ENCODE measurements at regions not wholly inside any gene's neighbourhood (a gene's known extent, or its start where the extent isn't known, plus 50 kb on each side); places are given as distances from the start of the nearest gene placed in this dataset.

DNA sequence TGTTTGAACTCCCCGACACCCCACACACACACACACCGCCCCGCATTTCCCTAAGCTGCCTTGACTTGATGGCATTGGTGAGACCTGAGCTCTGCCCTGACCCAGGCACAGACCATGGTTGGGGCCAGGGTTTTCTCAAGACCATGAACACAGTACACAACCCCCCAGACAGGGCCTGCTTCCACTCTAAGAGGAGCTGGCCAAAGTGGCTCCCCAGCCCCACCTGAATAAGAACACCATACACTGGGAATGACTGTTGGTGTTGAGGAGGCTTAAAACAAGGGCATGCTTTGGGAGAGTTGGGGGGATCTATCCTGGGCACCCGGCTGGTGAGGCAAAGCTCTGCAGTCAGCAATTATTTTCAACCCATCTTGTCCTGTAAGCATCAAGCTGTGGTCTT lies 77.6 kb upstream of the SYT6 start:
- no peak for TF ChIP-seq JUND (IDR thresholded peaks at IDR 0.05; ENCODE audit: low read depth)
- in situ Hi-C loops (cut with HindIII; ENCODE audit: low pct_unique_long_range_greater_than_20kb, low sequenced_read_pairs) = no loop called here
- DNase-seq (ENCODE audit: low read depth in 1 of 2, low spot score in 1 of 2) = no peak

DNA sequence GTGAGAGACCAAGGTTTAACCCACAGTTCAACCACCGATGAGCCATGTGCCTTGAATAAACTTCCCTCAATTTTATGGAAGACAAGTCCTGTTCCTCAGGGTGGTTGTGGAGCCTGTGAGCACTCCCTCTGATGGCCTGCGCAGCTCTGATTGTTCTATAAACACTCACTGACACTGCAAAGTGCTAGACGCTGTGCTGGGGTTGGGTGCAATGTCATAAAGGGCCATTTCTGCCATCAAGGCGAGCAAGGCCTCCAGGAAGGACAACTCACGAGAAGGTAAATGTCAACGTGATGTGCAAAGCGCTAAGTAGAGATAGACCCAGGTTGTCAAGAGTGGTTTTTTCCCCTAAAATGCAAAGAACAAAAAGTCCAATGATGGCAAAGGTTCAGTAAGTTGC lies 75.7 kb upstream of the SYT6 start:
- in situ Hi-C loops (cut with HindIII; ENCODE audit: low pct_unique_long_range_greater_than_20kb, low sequenced_read_pairs) = no loop called here
- TF ChIP-seq JUND (IDR thresholded peaks at IDR 0.05; ENCODE audit: low read depth) = no peak
- no peak for DNase-seq (ENCODE audit: low read depth in 1 of 2, low spot score in 1 of 2)

GRCh38 chr1:114227059-114227458 lies 73.4 kb upstream of the SYT6 start:
- no peak for DNase-seq (ENCODE audit: low read depth in 1 of 2, low spot score in 1 of 2)
- TF ChIP-seq JUND (IDR thresholded peaks at IDR 0.05; ENCODE audit: low read depth) = no peak
- in situ Hi-C loops (cut with HindIII; ENCODE audit: low pct_unique_long_range_greater_than_20kb, low sequenced_read_pairs) = no loop called here

DNA sequence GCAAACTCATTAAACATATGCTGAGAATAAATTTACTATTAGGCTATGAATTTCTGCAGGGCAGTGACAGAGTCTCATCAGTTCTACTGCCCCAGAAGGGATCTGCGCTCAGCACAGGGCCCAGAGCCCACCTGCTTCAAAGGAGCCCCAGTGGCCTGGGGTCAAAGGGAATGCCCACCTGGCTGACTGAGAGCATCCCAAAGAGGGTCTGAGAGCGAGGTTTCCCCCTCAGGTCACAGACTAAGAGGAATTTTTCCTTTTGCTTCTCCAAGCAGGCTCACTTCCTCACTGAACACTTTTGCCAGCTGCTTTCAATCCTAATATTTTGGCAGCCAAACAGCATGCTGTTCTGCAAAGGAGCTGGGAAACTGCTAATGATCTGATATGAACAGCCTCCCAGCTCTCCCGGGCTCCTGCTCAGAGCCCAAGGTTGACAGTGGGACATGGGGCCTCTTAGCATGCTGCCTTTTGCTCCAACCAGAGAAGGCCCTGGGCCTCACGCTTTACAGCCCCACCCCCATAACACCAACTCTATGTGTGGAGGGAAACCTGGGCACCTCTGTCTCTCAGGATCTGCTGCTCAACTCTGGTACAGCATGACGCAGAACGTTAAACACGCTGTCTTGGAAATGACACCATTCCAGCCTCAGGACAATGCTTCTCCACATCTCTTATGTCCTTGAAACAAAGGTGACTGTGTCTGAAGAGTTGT lies 70.7 kb upstream of the SYT6 start:
- no peak for DNase-seq (ENCODE audit: low read depth in 1 of 2, low spot score in 1 of 2)
- in situ Hi-C loops (cut with HindIII; ENCODE audit: low pct_unique_long_range_greater_than_20kb, low sequenced_read_pairs) = no loop called here
- no peak for TF ChIP-seq JUND (IDR thresholded peaks at IDR 0.05; ENCODE audit: low read depth)

DNA sequence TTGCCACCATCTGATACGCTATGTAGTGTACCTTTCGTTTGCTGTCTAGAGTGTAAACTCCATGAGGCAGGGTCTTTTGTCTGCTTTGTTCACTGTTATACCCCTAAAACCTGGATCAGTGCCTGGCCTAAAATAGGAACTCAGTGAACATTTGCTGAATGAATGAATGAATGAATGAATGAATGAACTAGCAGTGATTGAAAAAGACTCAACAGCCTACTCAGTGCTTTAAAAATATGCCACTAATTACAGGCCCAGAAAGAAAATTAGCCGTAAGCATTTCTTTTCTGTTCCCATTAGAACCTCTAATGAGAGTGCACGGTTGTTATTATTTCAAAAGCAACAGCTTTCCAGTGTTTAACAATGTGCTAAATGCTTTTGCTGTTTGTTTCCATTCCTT lies 69.3 kb upstream of the SYT6 start:
- DNase-seq (ENCODE audit: low read depth in 1 of 2, low spot score in 1 of 2) = no peak
- in situ Hi-C loops (cut with HindIII; ENCODE audit: low pct_unique_long_range_greater_than_20kb, low sequenced_read_pairs) = no loop called here
- TF ChIP-seq JUND (IDR thresholded peaks at IDR 0.05; ENCODE audit: low read depth) = no peak

GRCh38 chr1:114219172-114219868 lies 65.7 kb upstream of the SYT6 start:
- no peak for TF ChIP-seq JUND (IDR thresholded peaks at IDR 0.05; ENCODE audit: low read depth)
- DNase-seq (ENCODE audit: low read depth in 1 of 2, low spot score in 1 of 2) = peak in 1 of 2 experiments; percentile 19
- in situ Hi-C loops (cut with HindIII; ENCODE audit: low pct_unique_long_range_greater_than_20kb, low sequenced_read_pairs) = no loop called here

GRCh38 chr1:114218361-114219171 lies 64.9 kb upstream of the SYT6 start:
- in situ Hi-C loops (cut with HindIII; ENCODE audit: low pct_unique_long_range_greater_than_20kb, low sequenced_read_pairs) = no loop called here
- no peak for DNase-seq (ENCODE audit: low read depth in 1 of 2, low spot score in 1 of 2)
- no peak for TF ChIP-seq JUND (IDR thresholded peaks at IDR 0.05; ENCODE audit: low read depth)

DNA sequence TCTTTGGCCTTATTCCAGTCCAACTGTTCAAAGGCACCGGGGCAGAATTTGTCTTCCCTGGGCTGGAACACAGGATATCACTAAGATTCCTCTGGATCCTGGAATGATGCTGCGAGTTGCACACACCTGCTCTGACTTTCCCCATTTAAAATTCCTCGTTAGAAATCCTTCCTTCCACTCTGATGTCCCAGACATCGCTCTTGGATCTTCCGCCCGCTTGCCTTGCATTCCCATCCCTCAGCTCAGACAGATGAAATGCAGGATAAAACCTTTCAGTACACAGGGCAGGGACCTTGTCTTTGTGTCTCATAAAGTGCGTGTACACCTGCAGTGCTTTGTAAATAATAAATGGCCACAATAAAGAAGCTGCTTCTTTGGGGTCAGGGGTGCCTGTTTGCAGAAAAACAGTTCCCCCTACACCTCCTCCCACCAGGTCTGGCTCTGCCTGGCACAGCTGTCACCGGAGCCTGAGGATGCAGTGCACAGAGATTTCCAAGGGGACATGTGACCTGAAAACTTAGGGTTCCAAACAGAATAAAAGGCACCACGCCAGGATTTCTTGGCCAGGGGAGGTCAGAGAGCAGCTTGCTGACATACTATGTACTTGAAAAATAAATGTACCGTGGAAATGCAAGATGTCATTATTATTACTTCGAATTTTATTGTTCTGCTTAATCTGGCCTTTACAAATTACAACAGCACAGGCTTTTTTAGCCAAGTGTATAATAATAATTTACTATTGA lies 62.9 kb upstream of the SYT6 start:
- peak in 1 of 2 experiments; percentile 75 for DNase-seq (ENCODE audit: low read depth in 1 of 2, low spot score in 1 of 2)
- in situ Hi-C loops (cut with HindIII; ENCODE audit: low pct_unique_long_range_greater_than_20kb, low sequenced_read_pairs) = no loop called here
- TF ChIP-seq JUND (IDR thresholded peaks at IDR 0.05; ENCODE audit: low read depth) = no peak

DNA sequence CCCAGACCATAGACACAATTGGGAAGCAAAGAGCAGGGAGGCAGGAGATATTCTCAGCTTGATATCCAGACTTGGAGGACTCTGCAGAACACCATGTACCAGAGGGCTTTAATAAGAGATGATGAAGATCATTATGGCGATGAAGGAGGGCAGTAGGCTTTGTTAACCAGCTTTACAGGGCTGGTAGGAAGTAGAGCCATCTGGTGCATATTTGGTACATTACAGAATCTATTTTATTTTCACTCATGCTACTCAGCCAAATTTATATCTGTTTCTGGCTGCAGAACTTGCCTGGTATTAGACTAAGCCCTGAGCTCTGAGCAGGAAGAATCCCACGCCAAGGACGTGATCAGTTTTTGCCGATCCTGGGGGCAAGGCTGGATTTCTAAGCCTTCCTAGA lies 61.8 kb upstream of the SYT6 start:
- no peak for TF ChIP-seq JUND (IDR thresholded peaks at IDR 0.05; ENCODE audit: low read depth)
- in situ Hi-C loops (cut with HindIII; ENCODE audit: low pct_unique_long_range_greater_than_20kb, low sequenced_read_pairs) = no loop called here
- DNase-seq (ENCODE audit: low read depth in 1 of 2, low spot score in 1 of 2) = no peak

- no peak for TF ChIP-seq JUND (IDR thresholded peaks at IDR 0.05; ENCODE audit: low read depth)
- in situ Hi-C loops (cut with HindIII; ENCODE audit: low pct_unique_long_range_greater_than_20kb, low sequenced_read_pairs) = no loop called here
- no peak for DNase-seq (ENCODE audit: low read depth in 1 of 2, low spot score in 1 of 2)
Measured at GRCh38 chr1:114214016-114214415, 60.3 kb upstream of the SYT6 start.

GRCh38 chr1:114209971-114210370 lies 56.3 kb upstream of the SYT6 start:
- no peak for TF ChIP-seq JUND (IDR thresholded peaks at IDR 0.05; ENCODE audit: low read depth)
- in situ Hi-C loops (cut with HindIII; ENCODE audit: low pct_unique_long_range_greater_than_20kb, low sequenced_read_pairs) = no loop called here
- no peak for DNase-seq (ENCODE audit: low read depth in 1 of 2, low spot score in 1 of 2)

GRCh38 chr1:114208714-114209113 lies 55.0 kb upstream of the SYT6 start:
- no peak for DNase-seq (ENCODE audit: low read depth in 1 of 2, low spot score in 1 of 2)
- in situ Hi-C loops (cut with HindIII; ENCODE audit: low pct_unique_long_range_greater_than_20kb, low sequenced_read_pairs) = no loop called here
- no peak for TF ChIP-seq JUND (IDR thresholded peaks at IDR 0.05; ENCODE audit: low read depth)

All from T47D (cell line).